Panc1 (cell line): ENCODE measurements at regions not wholly inside any gene's neighbourhood (a gene's known extent, or its start where the extent isn't known, plus 50 kb on each side); places are given as distances from the start of the nearest gene placed in this dataset.

Experiments used
- ATAC-seq: fragments of 200-7000 bp; cut with Tn5 transposase; 2 replicates; pipeline ENCODE4 v1.9.1; 2020; ENCODE audit warnings: mild to moderate bottlenecking, moderate library complexity
- BruUV-seq: library from RNA; stranded (reverse); fragments of 400-500 nt; replicated peaks from 2 replicates; lab custom pipeline; 2021; lab: Mats Ljungman, UMichigan
- CTCF ChIA-PET: fragments of 300-600 bp; sonication (Branson Sonifier 250); formaldehyde crosslinking; loops from one replicate; lab custom pipeline; 2022; ENCODE audit warnings: antibody characterized with exemption; lab: Charles Lee
- POLR2A ChIA-PET: fragments of 300-600 bp; sonication (Branson Sonifier 250); formaldehyde crosslinking; loops from one replicate; lab custom pipeline; 2022; ENCODE audit warnings: antibody characterized with exemption; lab: Charles Lee
- DNase-seq: peaks from one replicate; pipeline ENCODE4 v3.0.0-alpha.2; 2010; ENCODE audit warnings: low read depth, low spot score
- H3K27ac ChIP-seq: 2 replicates; pipeline ENCODE4 v1.5.1; 2011; ENCODE audit warnings: mild to moderate bottlenecking, low read length, inconsistent platforms
- H3K27me3 ChIP-seq: fragments of 200-500 bp; sonication (Bioruptor generic); 2 replicates; pipeline ENCODE4 v1.6.0; 2014; ENCODE audit warnings: low read length, inconsistent platforms; ENCODE audit not compliant: control insufficient read depth, insufficient read depth
- H3K36me3 ChIP-seq: fragments of 200-500 bp; sonication (Bioruptor generic); 2 replicates; pipeline ENCODE4 v1.5.1; 2014; ENCODE audit warnings: inconsistent platforms, mild to moderate bottlenecking, low read length, moderate library complexity; ENCODE audit not compliant: control insufficient read depth, insufficient read depth
- H3K4me1 ChIP-seq: 2 replicates; pipeline ENCODE4 v1.5.1; 2011; ENCODE audit warnings: inconsistent platforms, mild to moderate bottlenecking, low read length, moderate library complexity; ENCODE audit not compliant: control insufficient read depth, insufficient read depth
- H3K4me3 ChIP-seq, 2 experiments: 2 replicates each; pipeline ENCODE4 v1.5.1; 2011 to 2012; ENCODE audit warnings: low read depth in 2 of 2, low read length in 2 of 2, mild to moderate bottlenecking in 2 of 2, inconsistent platforms in 1 of 2, moderate library complexity in 1 of 2
- H3K9me3 ChIP-seq: fragments of 200-500 bp; sonication (Bioruptor generic); 2 replicates; pipeline ENCODE4 v1.5.1; 2014; ENCODE audit warnings: low read depth, mild to moderate bottlenecking, inconsistent platforms, low read length, moderate library complexity; ENCODE audit not compliant: control insufficient read depth, insufficient read depth
- POLR2AphosphoS5 ChIP-seq: IDR thresholded peaks from 2 replicates; pipeline ENCODE4 v1.6.1; 2012; ENCODE audit warnings: mild to moderate bottlenecking, low read depth, low read length, moderate library complexity
- REST ChIP-seq, 2 experiments: IDR thresholded peaks; 2 replicates each; pipeline ENCODE4 v1.6.1; 2011 to 2012; ENCODE audit warnings: low read depth in 2 of 2, control low read depth in 1 of 2, low read length in 1 of 2, mild to moderate bottlenecking in 1 of 2, moderate library complexity in 1 of 2; ENCODE audit not compliant: insufficient read depth in 1 of 2
- SIN3A ChIP-seq: IDR thresholded peaks from 2 replicates; pipeline ENCODE4 v1.6.1; 2012; ENCODE audit warnings: low read depth, mild to moderate bottlenecking, low read length, moderate library complexity, borderline replicate concordance; ENCODE audit not compliant: insufficient read depth
- TCF7L2 ChIP-seq: IDR thresholded peaks from 2 replicates; pipeline ENCODE4 v1.6.1; 2011; ENCODE audit warnings: mild to moderate bottlenecking, low read depth, low read length, inconsistent platforms
- in situ Hi-C: cut with HindIII; loops from 2 replicates; pipeline ENCODE4 v1.10.0; 2016; ENCODE audit warnings: low sequenced_read_pairs, low pct_unique_long_range_greater_than_20kb
- intact Hi-C: fragments of 100-400 bp; cut with micrococcal nuclease; formaldehyde crosslinking; loops from one replicate; pipeline ENCODE4 v1.10.0; 2022; ENCODE audit not compliant: unreplicated experiment
- TF ChIP-seq, protein P1 (sequence below): fragments of 450-650 bp; IDR thresholded peaks from 2 replicates; pipeline ENCODE4 v1.5.1; 2017; ENCODE audit warnings: mild to moderate bottlenecking

GRCh38 chr7:116148626-116149025 is 61.7 kb upstream of the TES start:
- H3K27me3 ChIP-seq: no peaks in the 10 kb centered on the region
- no peak for DNase-seq
- intact Hi-C loops (no loop called here), in situ Hi-C loops (no loop called here)
- peaks cover 5% of the 10 kb centered on the region for H3K4me1 ChIP-seq
- no peaks in the 10 kb centered on the region for H3K9me3 ChIP-seq
- no peaks in the 10 kb centered on the region for H3K36me3 ChIP-seq
- ChIA-PET POLR2A (no interaction called here), CTCF (no interaction called here)
- H3K4me3 ChIP-seq: no peak overlapping the region
- no peak for ATAC-seq
- TF ChIP-seq TCF7L2: no peak
- TF ChIP-seq POLR2AphosphoS5: no peak
- no peak for TF ChIP-seq REST (IDR thresholded peaks at IDR 0.05; ENCODE audit: insufficient read depth in 1 of 2, low read depth in 2 of 2, low read length in 1 of 2)
- TF ChIP-seq, protein P1, sequence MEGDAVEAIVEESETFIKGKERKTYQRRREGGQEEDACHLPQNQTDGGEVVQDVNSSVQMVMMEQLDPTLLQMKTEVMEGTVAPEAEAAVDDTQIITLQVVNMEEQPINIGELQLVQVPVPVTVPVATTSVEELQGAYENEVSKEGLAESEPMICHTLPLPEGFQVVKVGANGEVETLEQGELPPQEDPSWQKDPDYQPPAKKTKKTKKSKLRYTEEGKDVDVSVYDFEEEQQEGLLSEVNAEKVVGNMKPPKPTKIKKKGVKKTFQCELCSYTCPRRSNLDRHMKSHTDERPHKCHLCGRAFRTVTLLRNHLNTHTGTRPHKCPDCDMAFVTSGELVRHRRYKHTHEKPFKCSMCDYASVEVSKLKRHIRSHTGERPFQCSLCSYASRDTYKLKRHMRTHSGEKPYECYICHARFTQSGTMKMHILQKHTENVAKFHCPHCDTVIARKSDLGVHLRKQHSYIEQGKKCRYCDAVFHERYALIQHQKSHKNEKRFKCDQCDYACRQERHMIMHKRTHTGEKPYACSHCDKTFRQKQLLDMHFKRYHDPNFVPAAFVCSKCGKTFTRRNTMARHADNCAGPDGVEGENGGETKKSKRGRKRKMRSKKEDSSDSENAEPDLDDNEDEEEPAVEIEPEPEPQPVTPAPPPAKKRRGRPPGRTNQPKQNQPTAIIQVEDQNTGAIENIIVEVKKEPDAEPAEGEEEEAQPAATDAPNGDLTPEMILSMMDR: no peak
- TF ChIP-seq SIN3A: no peak
- no peak overlapping the region for H3K27ac ChIP-seq
- no TSS peak for BruUV-seq

- no peaks in the 10 kb centered on the region for H3K9me3 ChIP-seq
- no peaks in the 10 kb centered on the region for H3K36me3 ChIP-seq
- intact Hi-C loops (no loop called here), in situ Hi-C loops (no loop called here)
- no TSS peak for BruUV-seq
- DNase-seq: no peak
- TF ChIP-seq POLR2AphosphoS5 (no peak), TCF7L2 (no peak), REST (IDR thresholded peaks at IDR 0.05; ENCODE audit: insufficient read depth in 1 of 2, low read depth in 2 of 2, low read length in 1 of 2) (no peak), SIN3A (no peak)
- TF ChIP-seq, protein P1: no peak
- no peak overlapping the region for H3K4me3 ChIP-seq
- POLR2A ChIA-PET: no interaction called here
- no peak overlapping the region for H3K27ac ChIP-seq
- CTCF ChIA-PET: no interaction called here
- H3K27me3 ChIP-seq: no peaks in the 10 kb centered on the region
- no peak for ATAC-seq
- peaks cover 5% of the 10 kb centered on the region for H3K4me1 ChIP-seq
Observed at GRCh38 chr7:116150588-116150987, 59.8 kb upstream of the TES start.
